ENCODE measurements at regions not wholly inside any gene's neighbourhood (a gene's known extent, or its start where the extent isn't known, plus 50 kb on each side); places are given as distances from the start of the nearest gene placed in this dataset.
"Not testable (repeated sequence)": the region's sequence is repeated elsewhere in the genome, so short reads cannot be mapped to it uniquely, and the experiment has no call there.

- not testable (repeated sequence) for TF ChIP-seq POLR2A, CTCF (IDR thresholded peaks at IDR 0.05)
These were observed 1294.0 kb downstream of the CDH12 start for GRCh38 chr5:21559109-21559508.
